Stimulated activated CD4-positive, alpha-beta T cell treated with anti-CD3 and anti-CD28 coated beads, Interleukin-2, amount 100 ng/mL, for 4 hours (primary cell): ENCODE measurements at regions not wholly inside any gene's neighbourhood (a gene's known extent, or its start where the extent isn't known, plus 50 kb on each side); places are given as distances from the start of the nearest gene placed in this dataset.
"Not testable (repeated sequence)": the region's sequence is repeated elsewhere in the genome, so short reads cannot be mapped to it uniquely, and the experiment has no call there.

ENCODE experiments used
- DNase-seq: peaks from one replicate; pipeline ENCODE4 v3.0.0-alpha.2; 2020; ENCODE audit warnings: low read depth

DNA sequence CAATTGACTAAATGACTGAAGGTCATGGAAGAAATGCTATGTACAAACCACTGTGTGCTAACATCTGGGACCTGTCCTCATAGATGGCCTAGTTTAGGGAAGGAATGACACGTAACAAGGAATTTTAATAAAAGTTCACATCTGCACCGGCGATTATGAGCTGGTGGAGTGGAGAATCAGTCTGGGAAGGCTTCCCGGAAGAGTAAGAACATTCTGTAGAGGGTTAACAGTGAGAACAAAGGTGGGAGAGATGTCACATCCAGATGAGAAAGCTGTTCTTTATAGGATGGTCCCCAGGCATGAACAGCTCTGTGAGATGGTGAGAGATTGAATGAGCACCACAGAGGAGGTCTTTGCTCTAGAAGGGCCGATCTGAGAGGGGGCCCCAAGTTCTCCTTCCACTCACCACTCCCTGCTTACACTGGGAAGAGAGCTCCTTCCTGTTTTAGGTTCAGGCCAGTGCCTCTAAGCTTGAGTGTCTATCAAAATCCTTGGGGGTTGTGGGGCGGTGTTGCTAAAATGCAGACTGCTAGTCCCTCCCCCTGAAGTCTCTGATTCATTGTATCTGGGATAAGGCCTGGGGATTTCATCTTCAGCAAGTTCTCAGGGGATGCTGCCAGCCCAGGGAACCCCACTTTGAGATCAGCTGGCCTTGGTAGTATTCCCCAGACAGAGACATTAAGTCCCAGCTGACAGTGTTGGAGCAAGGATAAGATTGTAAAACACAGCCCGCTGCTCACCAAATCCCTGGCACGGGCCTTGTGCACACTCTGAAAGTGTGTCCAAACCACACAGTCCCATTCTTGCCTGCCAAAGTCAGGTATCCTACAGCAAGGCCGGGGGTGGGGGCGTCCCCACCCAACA lies 294.7 kb upstream of the MAF start:
- DNase-seq: no peak

GRCh38 chr16:79893445-79893844 lies 292.9 kb upstream of the MAF start:
- DNase-seq: no peak

GRCh38 chr16:79892278-79892677 lies 291.7 kb upstream of the MAF start:
- DNase-seq: no peak

DNA sequence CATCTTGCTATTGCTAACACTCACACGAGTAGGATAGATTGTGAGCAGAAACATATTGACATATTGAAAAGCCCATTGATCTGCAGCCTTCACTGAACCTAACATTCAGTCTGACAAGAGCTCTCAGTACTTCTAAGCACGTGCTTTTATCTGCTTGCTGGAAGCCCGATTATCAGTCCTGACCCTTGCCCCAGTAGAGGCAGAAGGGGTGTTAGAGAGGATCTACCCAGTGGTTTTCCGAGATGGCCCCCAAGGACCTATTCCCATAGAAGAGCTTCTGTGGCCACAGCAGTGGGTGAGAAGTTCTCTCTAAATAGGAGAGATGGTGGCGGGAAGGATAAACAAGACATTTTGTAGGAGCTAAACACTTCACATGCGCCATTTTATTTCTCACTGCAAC lies 290.9 kb upstream of the MAF start:
- DNase-seq: no peak

GRCh38 chr16:79887541-79888540 lies 287.3 kb upstream of the MAF start:
- no peak for DNase-seq

DNA sequence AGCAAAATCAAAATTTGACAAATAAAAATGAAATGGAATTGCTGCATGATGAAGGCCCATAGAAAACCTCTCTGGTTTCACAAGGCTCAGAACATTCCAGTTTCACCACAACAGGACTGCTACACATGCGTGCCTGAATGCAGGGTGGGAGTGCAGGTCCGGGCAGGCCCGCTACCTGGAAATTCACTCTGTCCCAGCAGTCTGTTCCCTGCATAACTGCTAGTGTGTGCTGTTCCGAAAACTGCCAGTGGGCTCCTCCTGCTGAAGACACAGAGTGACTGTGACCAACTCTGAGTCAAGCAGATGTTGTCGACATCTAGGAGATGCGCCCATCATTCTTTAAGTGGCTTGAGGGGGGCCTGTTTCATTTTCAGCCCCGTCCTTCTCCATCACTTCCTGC lies 284.8 kb upstream of the MAF start:
- no peak for DNase-seq

DNA sequence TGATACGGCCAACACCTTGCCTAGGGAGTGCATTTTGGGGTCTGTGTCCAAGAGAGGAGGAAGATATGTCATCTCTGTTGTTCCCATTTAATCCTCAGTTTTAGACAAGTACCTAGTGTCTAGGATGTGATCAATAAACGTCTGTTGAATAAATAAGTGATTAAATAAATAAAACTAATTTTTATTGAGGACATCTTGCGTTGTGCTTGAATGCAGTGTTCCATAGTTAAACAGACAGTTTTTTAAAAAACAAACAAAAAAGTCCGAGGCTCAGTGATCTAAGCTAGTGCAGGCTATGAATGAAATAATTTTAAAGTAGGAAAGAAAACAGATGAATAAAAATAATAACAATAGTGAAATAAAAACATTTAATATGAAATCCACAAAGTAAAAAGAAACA lies 283.0 kb upstream of the MAF start:
- no peak for DNase-seq

DNA sequence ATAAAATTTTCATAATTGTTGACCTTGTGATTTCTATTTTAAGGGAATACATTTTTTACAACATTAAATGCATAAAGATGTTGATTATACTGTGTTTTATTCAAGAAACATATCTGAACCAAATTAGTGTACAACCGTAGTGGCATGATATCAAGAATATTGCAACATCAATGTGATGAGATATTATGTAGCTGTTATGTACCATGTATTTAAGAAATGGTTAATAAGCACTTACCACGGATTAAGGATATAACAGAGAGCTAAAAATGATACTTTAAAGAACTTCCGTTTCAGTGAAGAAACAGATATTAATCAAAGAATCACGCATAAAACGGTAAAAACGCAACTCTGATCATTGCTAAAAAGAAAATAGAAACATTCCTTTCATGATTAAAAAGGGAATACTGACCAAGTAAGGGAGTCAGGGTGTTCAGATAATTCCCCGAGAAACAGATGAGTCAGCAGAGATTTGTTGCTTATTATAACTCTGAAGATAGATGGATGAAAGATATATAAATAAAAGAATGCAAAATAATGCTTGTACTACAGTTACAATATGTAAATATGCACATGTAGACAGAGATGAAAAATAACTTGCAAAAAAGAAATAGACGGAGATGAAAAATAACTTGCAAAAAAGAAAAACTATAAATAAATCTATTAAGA lies 281.9 kb upstream of the MAF start:
- DNase-seq: no peak

DNA sequence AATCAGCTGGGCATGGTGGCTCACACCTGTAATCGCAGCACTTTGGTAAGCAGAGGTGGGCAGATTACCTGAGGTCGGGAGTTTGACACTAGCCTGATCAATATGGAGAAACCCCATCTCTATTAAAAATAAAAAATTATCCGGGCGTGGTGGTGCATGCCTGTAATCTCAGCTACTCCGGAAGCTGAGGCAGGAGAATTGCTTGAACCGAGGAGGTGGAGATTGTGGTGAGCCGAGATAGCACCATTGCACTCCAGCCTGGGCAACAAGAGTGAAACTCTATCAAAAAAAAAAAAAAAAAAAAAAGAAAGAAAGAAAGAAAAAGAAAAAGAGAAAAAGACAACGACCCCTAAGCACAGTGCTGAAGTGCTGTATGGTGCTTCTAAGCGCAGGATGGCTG lies 280.6 kb upstream of the MAF start:
- not testable (repeated sequence) for DNase-seq

- DNase-seq: no peak
Observed at GRCh38 chr16:79876332-79876730, 275.8 kb upstream of the MAF start.

- no peak for DNase-seq
Observed at GRCh38 chr16:79874391-79874790, 273.9 kb upstream of the MAF start.

DNA sequence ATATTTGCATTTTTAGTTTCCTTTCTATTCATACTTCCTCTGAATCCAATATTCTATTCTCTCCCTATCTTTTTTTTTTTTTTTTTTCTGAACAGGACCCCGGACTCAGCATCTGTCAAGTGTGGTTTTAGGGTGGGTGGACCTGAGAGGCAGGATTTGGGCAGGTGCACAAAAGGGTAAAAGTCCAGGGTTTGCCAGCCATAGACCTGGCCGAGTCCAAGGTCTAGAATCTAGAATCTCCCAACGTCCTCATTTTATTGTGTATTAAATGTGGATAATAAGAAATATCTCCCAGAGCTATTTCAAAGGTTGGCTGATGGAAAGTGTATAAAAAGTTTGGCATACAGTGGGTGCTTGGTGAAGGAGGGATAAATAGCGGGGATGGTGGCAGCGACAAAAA lies 273.3 kb upstream of the MAF start:
- no peak for DNase-seq

DNA sequence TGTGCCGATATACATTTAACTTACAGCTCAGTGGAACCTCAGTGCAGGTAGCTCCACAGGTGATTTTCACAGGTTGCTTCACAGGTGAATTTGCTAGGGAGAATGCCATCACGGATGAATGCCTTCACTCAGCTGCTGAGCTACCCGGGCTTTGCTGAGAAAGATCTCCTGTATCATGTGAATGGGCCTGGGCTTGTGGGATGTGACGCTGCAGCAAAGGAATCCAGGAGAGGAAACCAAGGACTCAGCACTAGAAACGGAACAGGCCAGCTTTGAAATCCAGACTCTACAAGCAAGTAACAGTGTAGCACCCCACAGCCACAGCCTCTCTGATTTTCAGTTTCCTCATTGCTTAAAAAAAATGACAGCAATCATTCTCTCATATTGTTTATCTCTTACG lies 271.4 kb upstream of the MAF start:
- DNase-seq: no peak

DNA sequence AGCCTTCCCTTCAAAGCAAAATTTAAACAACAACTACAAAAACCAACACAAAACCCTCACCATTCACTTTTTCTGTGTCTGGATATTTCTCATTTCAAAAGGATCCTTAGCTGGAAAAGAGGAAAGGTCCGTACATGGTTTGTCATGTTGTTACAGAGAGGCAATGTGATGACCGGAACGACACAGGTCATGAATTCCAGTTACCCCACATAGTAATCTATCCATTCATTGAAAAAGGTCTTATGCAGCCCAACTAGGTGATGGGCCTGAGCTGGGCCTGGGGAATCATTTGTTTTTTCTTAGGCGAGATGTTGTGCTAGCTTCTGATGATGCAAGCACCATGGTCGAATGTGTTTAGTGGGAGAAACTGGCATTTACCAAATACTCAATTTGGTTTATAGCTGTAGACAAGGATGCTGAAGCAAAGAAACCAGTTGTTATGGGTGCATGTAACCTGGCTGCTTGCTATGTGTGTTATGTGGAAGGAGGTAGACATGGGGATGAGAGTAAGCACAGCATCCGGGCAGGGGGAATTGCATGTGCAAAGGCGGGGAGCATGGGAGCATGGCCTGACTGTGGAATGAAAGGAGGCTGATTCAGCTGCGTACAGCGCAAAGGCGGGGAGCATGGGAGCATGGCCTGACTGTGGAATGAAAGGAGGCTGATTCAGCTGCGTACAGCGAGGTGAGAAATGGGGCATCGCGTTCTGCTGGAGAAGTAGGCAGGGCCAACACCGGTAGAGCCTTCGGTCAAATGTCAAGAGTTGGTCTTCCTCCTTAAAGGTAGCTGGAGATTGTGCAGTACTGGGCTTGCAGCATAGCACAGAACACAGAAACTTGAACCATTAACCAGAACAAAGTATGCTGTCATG lies 269.7 kb upstream of the MAF start:
- DNase-seq: no peak

DNA sequence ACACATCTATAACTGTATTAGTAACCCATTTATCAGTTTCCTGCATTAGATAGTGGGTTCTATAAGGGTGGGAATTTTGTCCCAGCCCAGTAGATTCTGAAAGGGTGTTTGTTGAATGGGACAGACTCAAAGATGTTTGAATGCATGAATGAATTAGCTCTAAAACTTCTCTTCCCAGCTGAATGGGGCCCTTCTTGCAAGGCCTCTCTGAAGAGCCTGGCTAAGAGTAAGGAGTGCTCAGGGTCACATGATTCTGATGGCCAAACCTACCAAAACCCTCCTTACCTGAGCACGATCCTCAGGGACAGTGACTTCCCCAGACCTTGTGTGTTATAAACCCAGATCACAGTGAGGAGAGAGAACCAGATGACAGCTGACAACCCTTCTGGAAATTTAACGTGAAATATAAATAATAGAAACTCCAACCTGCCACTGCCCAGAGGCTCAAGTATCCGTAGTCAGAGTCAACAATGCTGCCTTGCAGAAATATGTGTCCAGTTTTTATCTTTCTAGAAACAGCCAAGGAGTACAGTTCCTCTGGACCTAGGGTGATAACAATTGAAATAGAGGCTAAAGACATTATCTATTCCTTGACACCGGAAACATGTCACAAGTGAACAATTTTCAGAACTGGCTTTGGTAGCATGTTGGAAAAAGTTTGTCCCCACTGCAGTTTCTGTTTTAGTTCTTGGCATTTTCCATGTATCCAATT lies 268.9 kb upstream of the MAF start:
- DNase-seq: no peak

DNA sequence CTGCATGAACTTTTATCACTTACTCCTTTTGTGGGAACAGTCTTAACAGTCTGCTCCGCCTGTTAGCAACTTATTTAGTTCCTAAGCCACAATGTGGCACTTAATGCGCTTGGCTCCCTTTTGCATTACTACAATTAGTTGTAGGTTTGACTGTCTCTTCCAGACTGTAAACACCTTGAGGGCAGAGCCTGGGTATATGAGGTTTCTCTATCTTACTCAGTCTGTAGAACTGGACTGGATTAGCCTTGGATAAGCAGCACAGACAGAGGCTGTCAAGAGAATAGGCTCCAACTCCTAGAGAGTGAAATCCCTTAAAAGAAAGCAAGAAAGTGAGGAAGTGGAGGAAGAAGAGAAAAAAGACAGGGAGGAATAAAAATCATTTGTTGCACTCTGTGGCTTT lies 268.3 kb upstream of the MAF start:
- DNase-seq: no peak

- DNase-seq: no peak
Observed at GRCh38 chr16:79867425-79867997, 267.0 kb upstream of the MAF start.

- no peak for DNase-seq
Observed at GRCh38 chr16:79865918-79866317, 265.4 kb upstream of the MAF start.

DNA sequence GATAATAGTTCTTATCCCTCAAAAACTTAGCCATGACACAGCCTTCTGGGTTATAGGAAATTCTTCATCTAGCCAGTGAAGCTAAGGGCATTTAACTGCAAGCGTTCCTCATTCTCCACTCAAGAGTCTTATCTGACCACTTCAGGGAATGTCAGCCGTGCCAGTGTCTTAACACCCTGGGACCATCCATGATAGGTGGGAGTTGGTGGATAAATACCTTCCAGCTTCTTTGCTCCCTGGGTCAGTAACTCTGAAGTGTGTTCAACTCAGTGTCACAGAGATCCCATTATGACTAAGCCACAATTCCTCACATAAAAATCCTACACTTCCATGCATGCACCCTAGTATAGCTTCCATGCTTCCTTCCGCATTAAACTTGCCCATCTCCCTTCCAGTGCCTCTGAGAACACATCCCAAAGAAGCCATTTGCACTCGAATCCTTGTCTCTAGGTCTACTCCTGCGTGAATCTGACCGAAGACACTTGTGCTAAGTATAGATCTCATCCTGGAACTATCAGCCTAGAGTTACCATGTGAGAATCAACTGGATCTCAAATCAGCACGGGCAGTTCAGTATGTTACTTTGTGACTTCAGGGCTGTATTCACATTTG lies 264.3 kb upstream of the MAF start:
- no peak for DNase-seq
